Stimulated activated CD8-positive, alpha-beta memory T cell treated with anti-CD3 and anti-CD28 coated beads, Interleukin-12 subunit alpha, Interleukin-12 subunit beta, amount 100 ng/mL, for 1 hour (primary cell): ENCODE measurements at regions not wholly inside any gene's neighbourhood (a gene's known extent, or its start where the extent isn't known, plus 50 kb on each side); places are given as distances from the start of the nearest gene placed in this dataset.

Experiments used
- DNase-seq: peaks from one replicate; pipeline ENCODE4 v3.0.0-alpha.2; 2020; ENCODE audit warnings: low read depth

DNA sequence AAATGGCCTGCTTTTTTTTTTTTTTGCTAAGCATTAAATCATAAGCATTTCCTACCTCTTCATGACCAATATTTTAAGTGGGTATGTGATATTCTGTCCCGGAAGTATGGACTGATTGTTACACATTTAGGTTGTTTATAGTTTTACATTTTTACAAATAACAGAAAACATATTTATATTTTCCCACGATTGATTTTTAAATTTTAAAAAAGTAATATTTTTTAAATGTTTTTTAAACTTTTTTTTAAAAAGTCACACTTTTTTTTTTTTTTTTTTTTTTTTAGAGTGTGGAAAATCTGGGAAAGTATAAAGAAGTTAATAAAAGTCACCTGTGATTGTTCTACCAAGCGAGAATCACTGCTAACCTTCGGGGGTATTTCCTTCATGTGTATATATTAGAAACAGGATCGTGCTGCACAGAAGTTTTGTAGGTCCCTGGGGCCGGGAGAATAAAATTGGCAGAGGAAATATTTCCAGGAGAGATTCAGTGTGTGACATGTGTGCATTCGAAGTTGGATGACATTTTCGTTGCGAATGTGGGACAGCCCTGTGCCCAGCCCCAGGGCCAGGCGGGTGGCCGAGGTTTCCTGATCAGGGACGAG is 173.1 kb downstream of the CDC5L start:
- DNase-seq, result no peak

GRCh38 chr6:44561060-44561623 is 173.6 kb downstream of the CDC5L start:
- no peak for DNase-seq

DNA sequence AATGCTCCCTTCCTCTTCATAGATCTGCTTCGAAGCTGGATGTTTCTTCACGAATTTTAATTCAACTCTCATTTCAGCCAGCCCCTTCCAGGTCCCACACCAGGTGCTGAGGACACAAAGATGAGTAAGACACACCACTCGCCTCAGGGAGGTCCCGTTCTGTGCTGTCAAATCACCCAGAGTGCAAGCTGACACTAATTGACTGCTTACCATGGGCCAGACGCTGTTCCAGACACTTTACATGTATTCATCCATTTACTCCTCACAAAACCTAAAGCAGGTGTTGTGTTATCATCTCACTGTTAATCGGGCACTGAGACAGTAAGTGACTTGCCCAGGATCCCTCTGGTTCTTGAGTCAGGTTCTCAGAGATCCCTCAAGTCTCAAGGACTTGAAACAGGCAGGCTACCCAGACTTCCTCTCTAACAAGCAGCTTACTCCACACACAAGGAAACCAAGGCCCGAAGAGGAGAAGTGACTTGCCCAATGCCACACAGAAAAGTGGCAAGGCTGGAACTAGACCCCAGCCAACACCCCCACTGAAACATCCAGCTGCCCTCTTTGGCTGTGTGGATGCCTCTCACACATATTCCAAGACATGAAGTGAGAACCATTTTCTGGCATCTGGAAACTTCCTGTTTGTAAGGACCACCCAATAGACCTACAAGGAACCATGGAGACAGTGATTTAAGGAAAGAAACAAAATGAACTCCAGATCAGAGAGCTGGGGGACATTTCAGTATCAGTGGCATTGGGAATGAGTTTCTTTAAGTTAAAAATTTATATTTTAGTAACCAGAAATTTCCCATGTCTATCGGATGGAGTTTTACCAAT is 174.5 kb downstream of the CDC5L start:
- DNase-seq, result no peak

DNA sequence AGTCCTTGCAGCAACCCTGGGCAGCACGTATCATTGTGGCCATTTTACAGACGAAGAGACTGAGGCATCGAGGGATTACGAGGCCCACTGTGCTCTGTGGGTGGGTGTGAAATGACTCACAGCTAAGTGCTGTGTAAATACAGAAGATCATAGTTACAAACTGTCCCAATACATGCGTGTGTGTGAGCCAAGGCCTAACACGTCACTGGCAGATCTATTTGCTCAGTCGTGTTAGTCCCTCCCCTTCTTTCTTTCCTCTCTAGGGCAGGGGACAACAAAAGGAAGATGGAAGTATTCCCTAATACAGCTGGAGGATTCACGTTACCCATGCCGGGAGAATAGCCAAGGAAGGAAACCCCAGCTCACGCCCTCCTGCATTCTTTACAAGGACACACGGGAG is 175.9 kb downstream of the CDC5L start:
- no peak for DNase-seq

DNA sequence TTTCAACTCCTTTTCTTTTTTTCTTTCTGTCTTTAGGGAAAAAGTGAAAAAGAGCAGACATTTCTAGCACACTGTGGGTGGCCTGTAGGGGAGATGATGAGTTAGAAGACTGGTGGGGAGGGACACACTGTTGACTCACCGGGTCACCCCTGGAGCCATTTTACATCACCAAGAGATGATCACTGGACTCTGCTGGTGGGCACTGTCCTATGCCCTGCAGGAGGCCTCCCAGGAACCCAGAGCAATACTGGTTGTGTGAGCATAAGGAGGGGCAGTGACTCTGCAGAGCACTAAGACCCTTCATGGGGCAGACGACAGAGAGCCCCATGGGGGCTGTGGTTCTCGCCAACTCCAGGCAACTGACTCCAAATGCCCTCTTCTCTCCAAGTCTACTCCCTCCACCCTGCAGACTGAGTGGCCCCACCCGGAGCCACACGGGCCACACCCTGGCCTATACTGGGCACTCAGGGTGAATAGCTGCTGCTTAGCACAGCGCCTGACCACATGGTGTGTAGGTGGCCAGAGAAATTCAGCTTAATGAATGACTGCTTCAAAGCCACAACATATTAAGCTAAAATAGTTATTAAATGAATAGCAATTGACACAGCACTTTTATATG is 177.5 kb downstream of the CDC5L start:
- DNase-seq, result no peak

GRCh38 chr6:44567406-44567805 is 179.9 kb downstream of the CDC5L start:
- DNase-seq, result no peak

GRCh38 chr6:44569131-44569530 is 181.6 kb downstream of the CDC5L start:
- DNase-seq, result no peak

DNA sequence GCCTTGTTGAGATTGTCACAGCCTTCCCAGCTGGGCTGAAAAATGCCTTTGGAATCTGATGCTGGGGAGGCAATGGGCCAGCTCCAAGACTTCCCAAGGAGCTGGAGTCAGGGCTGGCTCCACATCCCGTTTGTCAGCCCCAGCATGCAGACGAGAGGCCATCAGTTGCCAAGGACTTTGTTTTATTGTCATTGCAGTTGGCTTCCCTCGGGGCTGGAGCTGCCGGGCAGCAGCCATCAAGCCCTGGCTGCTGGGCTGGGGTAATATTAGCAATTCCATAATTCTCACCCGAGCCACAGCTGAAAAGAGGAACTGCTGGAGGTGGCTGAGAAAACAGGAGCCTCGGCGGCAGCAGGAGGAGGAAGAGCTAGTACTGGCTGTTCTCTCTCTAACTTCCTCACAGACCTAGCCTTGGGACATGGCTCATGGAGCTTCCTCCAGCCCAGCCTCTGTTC is 182.5 kb downstream of the CDC5L start:
- DNase-seq, result no peak

DNA sequence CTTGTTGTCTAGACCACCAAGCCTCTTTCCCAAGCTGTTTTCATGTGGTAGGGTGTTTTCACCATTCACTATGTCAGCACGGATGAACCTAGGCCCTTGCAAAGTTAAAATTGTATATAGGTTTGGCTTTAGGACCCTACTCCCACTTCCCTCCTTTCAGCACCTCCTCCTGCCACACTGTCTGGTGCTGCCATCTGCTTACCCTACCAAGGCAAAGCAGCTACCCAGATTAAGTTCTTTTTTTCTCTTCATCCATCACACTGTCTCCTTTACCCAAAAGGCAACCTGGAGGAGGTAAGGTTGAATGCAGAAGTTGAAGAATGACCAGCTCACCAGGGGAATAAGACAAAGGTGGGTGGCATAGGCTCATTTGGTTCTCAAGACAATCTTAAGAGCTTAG is 184.0 kb downstream of the CDC5L start:
- DNase-seq, result no peak

DNA sequence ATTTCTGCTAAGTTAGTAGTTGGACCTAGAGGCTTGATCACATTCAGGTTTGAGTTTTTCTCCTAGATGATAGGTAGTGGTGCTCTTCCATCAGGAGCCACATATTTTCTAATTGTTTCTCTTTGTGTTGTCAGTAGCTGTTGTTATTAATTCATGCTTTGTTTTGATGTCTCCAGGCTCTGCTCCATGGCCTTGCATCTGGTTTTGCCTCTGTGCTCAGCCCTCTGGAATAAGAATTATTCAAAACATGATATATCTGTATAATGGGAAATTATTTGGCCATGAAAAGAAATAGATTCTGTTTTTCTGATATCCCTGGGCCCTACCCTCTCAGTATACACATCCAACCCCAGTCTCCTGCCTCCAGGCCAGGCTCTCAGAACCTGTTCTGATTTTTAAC is 184.8 kb downstream of the CDC5L start:
- DNase-seq, result no peak

- DNase-seq, result no peak
These were observed 188.1 kb downstream of the CDC5L start for GRCh38 chr6:44575644-44576043.

- DNase-seq, result no peak
These were observed 188.7 kb downstream of the CDC5L start for GRCh38 chr6:44576132-44576631.

DNA sequence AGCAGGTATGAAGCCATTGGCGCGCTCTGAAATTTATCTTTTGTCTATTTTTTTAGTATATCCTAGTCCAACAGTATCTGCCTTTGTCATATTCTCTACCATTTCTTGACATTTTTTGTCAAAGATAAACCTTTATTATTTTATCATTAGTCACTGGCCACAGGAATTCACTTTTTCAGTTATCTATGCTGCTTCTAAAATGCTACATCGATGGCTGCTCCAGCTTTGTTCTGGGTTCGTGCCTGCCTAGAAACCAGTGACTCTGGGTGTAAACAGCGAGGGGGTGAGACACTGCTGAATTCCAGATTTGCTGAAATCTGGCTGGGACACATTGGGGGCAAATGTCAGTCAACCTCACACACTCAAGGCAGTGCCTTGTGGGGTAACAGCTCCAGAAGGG is 193.4 kb downstream of the CDC5L start:
- DNase-seq, result no peak

DNA sequence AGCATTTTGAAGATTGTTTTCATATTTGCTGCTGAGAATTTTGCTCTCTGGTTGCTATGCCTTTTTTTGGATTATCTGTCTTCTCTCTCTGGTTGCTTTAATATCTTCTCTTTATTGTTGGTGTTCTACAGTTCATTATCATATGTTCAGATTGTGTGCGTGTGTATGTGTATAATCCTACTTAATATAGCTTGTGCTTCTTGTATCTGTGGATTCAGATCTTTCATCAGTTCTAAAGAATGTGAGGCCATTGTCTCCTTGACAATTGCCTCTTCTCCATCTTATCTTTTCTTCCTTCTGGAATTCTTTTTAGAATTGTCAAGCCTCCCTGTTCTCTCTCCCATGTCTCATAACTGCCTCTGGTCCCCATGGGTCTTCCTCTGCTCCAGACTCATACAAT is 195.4 kb downstream of the CDC5L start:
- no peak for DNase-seq

DNA sequence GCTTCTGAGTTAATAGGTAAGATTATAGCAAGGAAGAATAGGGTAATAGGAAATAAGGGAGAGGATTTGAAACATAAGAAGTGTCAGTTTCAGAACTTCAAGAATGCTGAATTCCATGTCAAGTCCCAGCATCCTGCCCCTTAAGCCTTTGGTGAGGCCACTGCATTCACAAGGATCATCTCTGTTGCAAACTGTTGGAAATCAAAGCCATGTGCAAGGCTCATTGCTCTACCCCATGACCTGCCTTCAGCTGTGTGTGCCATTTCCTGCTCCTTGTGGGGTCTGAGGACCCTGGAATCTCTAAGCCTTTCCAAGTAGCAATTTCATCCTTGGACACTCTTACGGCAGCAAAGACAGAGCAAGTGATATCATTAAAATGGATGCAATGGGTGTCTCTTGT is 203.0 kb downstream of the CDC5L start:
- no peak for DNase-seq

DNA sequence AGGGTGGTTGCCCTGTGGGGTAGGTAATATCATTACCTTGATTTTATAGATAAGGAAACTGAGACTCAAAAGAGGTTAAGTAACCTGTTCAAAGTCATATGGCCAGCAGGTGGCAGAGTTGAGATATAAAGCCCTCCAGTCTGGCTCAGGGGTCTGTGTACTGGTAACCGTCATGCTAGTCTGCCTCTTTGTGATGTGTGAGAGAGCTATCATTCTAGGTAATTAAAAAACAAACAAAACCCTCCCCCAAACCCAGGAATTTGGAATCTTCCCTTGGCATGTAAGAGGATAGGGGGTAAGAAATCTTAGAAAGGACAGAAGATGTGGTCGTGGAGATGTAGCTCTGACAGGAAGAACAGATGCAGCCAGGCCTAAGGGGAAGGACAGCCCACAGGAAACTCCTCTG is 206.0 kb downstream of the CDC5L start:
- peak; percentile 38 for DNase-seq

DNA sequence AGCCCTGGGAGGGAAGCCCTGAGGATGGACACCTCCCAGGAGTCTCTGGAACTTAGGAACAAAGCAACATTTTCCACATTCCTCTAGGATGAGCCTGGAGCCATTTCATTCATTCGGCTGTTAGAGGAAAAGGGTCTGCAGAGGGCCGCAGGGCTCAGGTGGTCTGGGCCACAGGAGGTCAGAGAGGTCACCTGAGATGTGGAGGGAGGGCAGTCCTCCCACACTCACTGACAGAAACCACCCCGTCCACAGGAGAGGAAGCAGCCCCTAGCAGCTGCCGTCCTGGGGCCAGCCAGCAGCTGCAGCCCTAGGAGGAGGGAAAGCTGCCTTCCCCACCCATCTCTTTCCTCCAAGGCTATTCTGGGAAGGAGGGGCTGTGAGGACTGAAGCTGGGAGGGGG is 207.0 kb downstream of the CDC5L start:
- DNase-seq, result no peak

- no peak for DNase-seq
These were observed 211.2 kb downstream of the CDC5L start for GRCh38 chr6:44598679-44599078.

GRCh38 chr6:44599672-44600071 is 212.2 kb downstream of the CDC5L start:
- no peak for DNase-seq

GRCh38 chr6:44603044-44603686 is 215.7 kb downstream of the CDC5L start:
- no peak for DNase-seq

DNA sequence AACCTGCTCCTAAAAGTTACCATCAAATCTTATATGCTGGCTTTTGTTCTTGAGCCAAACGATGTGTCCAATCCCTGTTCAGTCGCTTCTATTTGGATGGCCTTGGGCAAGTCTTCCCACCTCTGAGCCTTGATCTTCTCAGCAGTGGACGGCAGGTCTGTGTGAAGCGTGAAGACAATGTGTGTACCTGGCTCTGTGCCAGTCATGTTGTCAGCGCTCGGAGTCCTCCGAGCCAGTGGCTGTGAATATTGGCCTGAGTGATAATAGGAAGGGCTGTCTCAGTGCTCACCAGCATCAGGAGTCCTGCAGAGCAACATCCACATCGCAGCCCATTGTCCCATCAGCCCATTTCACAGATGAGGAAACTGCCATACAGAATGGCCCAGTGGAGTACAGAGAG is 219.0 kb downstream of the CDC5L start:
- no peak for DNase-seq

DNA sequence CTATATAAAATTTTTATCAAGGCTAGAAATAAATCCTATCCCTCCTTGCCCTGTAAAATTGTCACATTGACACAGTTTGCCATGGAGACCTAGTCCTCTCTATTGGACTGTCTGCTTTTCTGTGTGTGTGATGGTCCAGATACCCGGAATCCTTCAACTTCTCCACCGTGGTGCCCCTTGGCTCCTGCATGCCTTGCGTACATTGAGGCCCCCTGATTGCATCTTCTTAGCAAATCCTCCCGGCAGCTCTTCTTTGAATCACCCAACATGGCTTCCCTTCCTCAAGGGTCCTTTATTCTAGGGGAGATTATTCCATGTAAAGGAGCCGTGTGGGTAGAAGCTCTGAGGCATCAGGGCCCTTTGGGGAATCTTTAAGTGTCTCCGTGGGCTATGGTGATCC is 219.5 kb downstream of the CDC5L start:
- no peak for DNase-seq
